CD14-positive monocyte (primary cell): ENCODE measurements at regions not wholly inside any gene's neighbourhood (a gene's known extent, or its start where the extent isn't known, plus 50 kb on each side); places are given as distances from the start of the nearest gene placed in this dataset.
"Not testable (repeated sequence)": the region's sequence is repeated elsewhere in the genome, so short reads cannot be mapped to it uniquely, and the experiment has no call there.

Experiments
- DNase-seq, 3 donors: peaks; one replicate each; pipeline ENCODE4 v3.0.0-alpha.2; 2011 to 2022
- H2AFZ ChIP-seq: 2 replicates; pipeline ENCODE4 v1.6.0; 2012; ENCODE audit warnings: mild to moderate bottlenecking, low read depth, low read length, inconsistent platforms; ENCODE audit not compliant: insufficient read depth, poor library complexity, severe bottlenecking
- H3K27ac ChIP-seq, 2 donors: 1 replicate in 1 of 2; 2 replicates in 1 of 2; pipeline ENCODE4 v1.5.1; 2012 to 2013; ENCODE audit warnings: low read length in 2 of 2, control low read depth in 1 of 2, inconsistent platforms in 1 of 2, low read depth in 1 of 2, mild to moderate bottlenecking in 1 of 2
- H3K27me3 ChIP-seq, 2 donors: one replicate each; pipeline versions ENCODE4 v1.6.0 to v1.6.1; 2011 to 2013; ENCODE audit warnings: low read length in 2 of 2; ENCODE audit not compliant: control insufficient read depth in 2 of 2, insufficient read depth in 2 of 2
- H3K36me3 ChIP-seq, 2 donors: replicated peaks in 1 of 2; 1 replicate in 1 of 2; 2 replicates in 1 of 2; pipeline versions ENCODE4 v1.5.1 to v1.6.1; 2012 to 2013; ENCODE audit warnings: low read length in 2 of 2, control low read depth in 1 of 2, inconsistent platforms in 1 of 2, mild to moderate bottlenecking in 1 of 2; ENCODE audit not compliant: insufficient read depth in 2 of 2, control insufficient read depth in 1 of 2
- H3K4me1 ChIP-seq, 2 donors: 1 replicate in 1 of 2; 2 replicates in 1 of 2; pipeline versions ENCODE4 v1.5.1 to v1.6.1; 2012 to 2013; ENCODE audit warnings: low read length in 2 of 2, control low read depth in 1 of 2, inconsistent platforms in 1 of 2, mild to moderate bottlenecking in 1 of 2, moderate library complexity in 1 of 2; ENCODE audit not compliant: insufficient read depth in 2 of 2, control insufficient read depth in 1 of 2
- H3K4me2 ChIP-seq: replicated peaks from 2 replicates; pipeline ENCODE3; 2012; ENCODE audit warnings: low read length, moderate library complexity, mild to moderate bottlenecking; ENCODE audit not compliant: poor library complexity, severe bottlenecking; ENCODE audit errors: extremely low read depth
- H3K4me3 ChIP-seq, 3 experiments: fragments of 200-600 bp in 1 of 3; sonication (generic) in 1 of 3; replicated peaks in 1 of 3; 1 replicate in 2 of 3; 2 replicates in 1 of 3; pipeline ENCODE4 v1.5.1; 2011 to 2013; ENCODE audit warnings: low read length in 3 of 3, mild to moderate bottlenecking in 3 of 3, control low read depth in 2 of 3, low read depth in 2 of 3, inconsistent platforms in 1 of 3, moderate library complexity in 1 of 3
- H3K79me2 ChIP-seq: 2 replicates; pipeline ENCODE4 v1.6.0; 2012; ENCODE audit warnings: mild to moderate bottlenecking, control low read depth, inconsistent platforms, low read length, moderate library complexity; ENCODE audit not compliant: insufficient read depth
- H3K9ac ChIP-seq: 2 replicates; pipeline ENCODE4 v1.6.0; 2017; ENCODE audit warnings: low read length, mild to moderate bottlenecking; ENCODE audit not compliant: insufficient read depth, poor library complexity, severe bottlenecking
- H3K9me3 ChIP-seq, 2 donors: replicated peaks in 1 of 2; 1 replicate in 1 of 2; 2 replicates in 1 of 2; pipeline versions ENCODE4 v1.5.1 to v1.6.1; 2012 to 2013; ENCODE audit warnings: low read length in 2 of 2, control low read depth in 1 of 2; ENCODE audit not compliant: control insufficient read depth in 1 of 2, insufficient read depth in 1 of 2
- H4K20me1 ChIP-seq: 2 replicates; pipeline ENCODE4 v1.6.0; 2012; ENCODE audit warnings: mild to moderate bottlenecking, low read length, control low read depth, moderate library complexity; ENCODE audit not compliant: insufficient read depth
- H3K27ac Mint-ChIP-seq, 7 donors: one replicate each; pipeline ENCODE4 v1.8.0; 2020; ENCODE audit warnings: mild to moderate bottlenecking in 7 of 7, mixed read lengths in 7 of 7, moderate library complexity in 6 of 7, inconsistent platforms in 2 of 7
- H3K27me3 Mint-ChIP-seq, 3 donors: one replicate each; pipeline ENCODE4 v1.8.0; 2021 to 2022; ENCODE audit warnings: low read depth in 3 of 3, mild to moderate bottlenecking in 3 of 3, mixed read lengths in 3 of 3, moderate library complexity in 3 of 3, inconsistent platforms in 1 of 3
- H3K36me3 Mint-ChIP-seq, 2 donors: one replicate each; pipeline ENCODE4 v1.8.0; 2020; ENCODE audit warnings: mixed read lengths in 2 of 2, inconsistent platforms in 1 of 2, mild to moderate bottlenecking in 1 of 2
- H3K4me1 Mint-ChIP-seq: one replicate; pipeline ENCODE4 v1.8.0; 2020; ENCODE audit warnings: mild to moderate bottlenecking, mixed read lengths
- H3K4me3 Mint-ChIP-seq, 2 donors: one replicate each; pipeline ENCODE4 v1.8.0; 2020; ENCODE audit warnings: mild to moderate bottlenecking in 2 of 2, mixed read lengths in 2 of 2, moderate library complexity in 1 of 2
- H3K9me3 Mint-ChIP-seq, 7 donors: one replicate each; pipeline ENCODE4 v1.8.0; 2020 to 2022; ENCODE audit warnings: mixed read lengths in 7 of 7, mild to moderate bottlenecking in 6 of 7, moderate library complexity in 6 of 7, inconsistent platforms in 2 of 7
- CTCF ChIP-seq: fragments of 200-600 bp; IDR thresholded peaks from one replicate; pipeline ENCODE4 v1.8.0; 2022; ENCODE audit warnings: antibody characterized with exemption, mild to moderate bottlenecking
- WGBS: methylation state at CpG from one replicate; pipeline ENCODE4 v1.1.5; 2013; ENCODE audit warnings: missing lambda C conversion rate; ENCODE audit not compliant: insufficient coverage; 5-methylcytosine and 5-hydroxymethylcytosine counted together
- intact Hi-C, 2 donors: fragments of 100-400 bp; cut with micrococcal nuclease; formaldehyde crosslinking; loops; one replicate each; pipeline versions ENCODE4 v1.15.0 to v1.15.1; 2023

- TF ChIP-seq CTCF, result no peak
- no peak for DNase-seq
- Mint-ChIP-seq H3K4me1 (peaks cover 17% of the 10 kb centered on the region), H3K27me3 (peaks cover 0 to 3% (median 2%) of the 10 kb centered on the region in 3 donors), H3K4me3 (no peak overlapping the region), H3K9me3 (no peaks in the 10 kb centered on the region), H3K36me3 (no peaks in the 10 kb centered on the region), H3K27ac (peak overlapping the region in 2 of 7 donors; percentile 6 to 38)
- Histone ChIP-seq H3K9me3 (no peaks in the 10 kb centered on the region), H3K27me3 (no peaks in the 10 kb centered on the region), H2AFZ (peak overlapping the region; percentile 43), H3K27ac (no peak overlapping the region), H3K4me2 (peak overlapping the region; percentile 1), H3K4me1 (peaks cover 0 to 9% of the 10 kb centered on the region in 2 donors), H3K36me3 (no peaks in the 10 kb centered on the region), H3K4me3 (no peak overlapping the region), H3K79me2 (no peaks in the 10 kb centered on the region), H3K9ac (no peak overlapping the region), H4K20me1 (no peaks in the 10 kb centered on the region)
- intact Hi-C loops, result no loop called here
- no CpG with 5 or more reads among the region's 3 CpGs for WGBS
These were observed 264.5 kb downstream of the BCL2 start for GRCh38 chr18:63054901-63055584.

- no peak overlapping the region for H3K4me3 ChIP-seq
- no peaks in the 10 kb centered on the region for H3K27me3 ChIP-seq
- H3K27me3 Mint-ChIP-seq, result peaks cover 0 to 3% (median 2%) of the 10 kb centered on the region in 3 donors
- peaks cover 0 to 5% (median 0%) of the 10 kb centered on the region in 7 donors for H3K9me3 Mint-ChIP-seq
- no peak overlapping the region for H2AFZ ChIP-seq
- intact Hi-C loops, result no loop called here
- peaks cover 0 to 9% of the 10 kb centered on the region in 2 donors for H3K4me1 ChIP-seq
- peaks cover 13% of the 10 kb centered on the region for H3K4me1 Mint-ChIP-seq
- no peak for TF ChIP-seq CTCF
- no peaks in the 10 kb centered on the region for H3K36me3 ChIP-seq
- H3K9me3 ChIP-seq, result no peaks in the 10 kb centered on the region
- no peaks in the 10 kb centered on the region for H3K36me3 Mint-ChIP-seq
- no peaks in the 10 kb centered on the region for H3K79me2 ChIP-seq
- H3K27ac Mint-ChIP-seq, result no peak overlapping the region
- no peak overlapping the region for H3K4me3 Mint-ChIP-seq
- H4K20me1 ChIP-seq, result no peaks in the 10 kb centered on the region
- no peak overlapping the region for H3K4me2 ChIP-seq
- H3K27ac ChIP-seq, result no peak overlapping the region
- DNase-seq, result no peak
- no peak overlapping the region for H3K9ac ChIP-seq
- 91% methylated on average over 3 of the region's 3 CpGs for WGBS
These were observed 267.6 kb downstream of the BCL2 start for GRCh38 chr18:63051928-63052327.

- H3K36me3 ChIP-seq, H3K27me3 Mint-ChIP-seq, H3K27me3 ChIP-seq, H3K4me3 ChIP-seq, H3K4me1 ChIP-seq, H3K9ac ChIP-seq, H4K20me1 ChIP-seq, H3K36me3 Mint-ChIP-seq, H3K79me2 ChIP-seq, H3K4me3 Mint-ChIP-seq, DNase-seq, intact Hi-C loops, H3K9me3 ChIP-seq, H3K9me3 Mint-ChIP-seq, H3K27ac ChIP-seq, H3K4me2 ChIP-seq, H3K27ac Mint-ChIP-seq, H2AFZ ChIP-seq: not testable (repeated sequence)
- no CpG with 5 or more reads among the region's 9 CpGs for WGBS
- peaks cover 10% of the 10 kb centered on the region for H3K4me1 Mint-ChIP-seq
These were observed 268.7 kb downstream of the BCL2 start for GRCh38 chr18:63050667-63051395.
